NCI-H1694 treated with DMSO at 0.1 percent for 48 hours (cell line): ENCODE measurements at regions not wholly inside any gene's neighbourhood (a gene's known extent, or its start where the extent isn't known, plus 50 kb on each side); places are given as distances from the start of the nearest gene placed in this dataset.

Experiments used
- DNase-seq: peaks from one replicate; lab custom pipeline; 2025; lab: John Stamatoyannopoulos, UW

- no peak for DNase-seq
Observed at GRCh38 chr12:127223731-127224130, 1043.2 kb upstream of the TMEM132C start.

GRCh38 chr12:127230843-127231260 is 1036.1 kb upstream of the TMEM132C start:
- no peak for DNase-seq

- DNase-seq: no peak
Observed at GRCh38 chr12:127231371-127231770, 1035.6 kb upstream of the TMEM132C start.

- no peak for DNase-seq
Observed at GRCh38 chr12:127233016-127233415, 1034.0 kb upstream of the TMEM132C start.

GRCh38 chr12:127235761-127236160 is 1031.2 kb upstream of the TMEM132C start:
- DNase-seq: no peak

GRCh38 chr12:127236491-127236890 is 1030.5 kb upstream of the TMEM132C start:
- DNase-seq: no peak

- no peak for DNase-seq
Observed at GRCh38 chr12:127237151-127237550, 1029.8 kb upstream of the TMEM132C start.

- no peak for DNase-seq
Observed at GRCh38 chr12:127238107-127238506, 1028.9 kb upstream of the TMEM132C start.

- DNase-seq: no peak
Observed at GRCh38 chr12:127239781-127240180, 1027.2 kb upstream of the TMEM132C start.

- no peak for DNase-seq
Observed at GRCh38 chr12:127240249-127240929, 1026.6 kb upstream of the TMEM132C start.

- DNase-seq: no peak
Observed at GRCh38 chr12:127241072-127241817, 1025.7 kb upstream of the TMEM132C start.

GRCh38 chr12:127245009-127245408 is 1022.0 kb upstream of the TMEM132C start:
- no peak for DNase-seq

GRCh38 chr12:127245437-127245836 is 1021.5 kb upstream of the TMEM132C start:
- DNase-seq: no peak

GRCh38 chr12:127247937-127248336 is 1019.0 kb upstream of the TMEM132C start:
- DNase-seq: no peak

- DNase-seq: no peak
Observed at GRCh38 chr12:127249428-127249827, 1017.5 kb upstream of the TMEM132C start.

GRCh38 chr12:127253797-127254327 is 1013.1 kb upstream of the TMEM132C start:
- no peak for DNase-seq

GRCh38 chr12:127254420-127254955 is 1012.5 kb upstream of the TMEM132C start:
- DNase-seq: no peak

- DNase-seq: no peak
Observed at GRCh38 chr12:127257366-127257935, 1009.5 kb upstream of the TMEM132C start.

GRCh38 chr12:127260531-127260930 is 1006.4 kb upstream of the TMEM132C start:
- DNase-seq: no peak

GRCh38 chr12:127260999-127261398 is 1006.0 kb upstream of the TMEM132C start:
- DNase-seq: no peak

- DNase-seq: no peak
Observed at GRCh38 chr12:127262615-127263014, 1004.4 kb upstream of the TMEM132C start.

GRCh38 chr12:127263621-127264020 is 1003.3 kb upstream of the TMEM132C start:
- no peak for DNase-seq

GRCh38 chr12:127267128-127267527 is 999.8 kb upstream of the TMEM132C start:
- DNase-seq: no peak
